GM19438 (cell line): ENCODE measurements at regions not wholly inside any gene's neighbourhood (a gene's known extent, or its start where the extent isn't known, plus 50 kb on each side); places are given as distances from the start of the nearest gene placed in this dataset.

ENCODE experiments used
- ATAC-seq: cut with Tn5 transposase; IDR thresholded peaks from one replicate; pipeline ENCODE4 v1.9.1; 2021; ENCODE audit warnings: low read depth; ENCODE audit not compliant: unreplicated experiment

- no peak for ATAC-seq
These were observed 995.3 kb downstream of the OTOL1 start for GRCh38 chr3:162491952-162492351.

- ATAC-seq = no peak
These were observed 996.0 kb downstream of the OTOL1 start for GRCh38 chr3:162492446-162493081.

GRCh38 chr3:162498626-162499025, 1002.0 kb downstream of the OTOL1 start:
- ATAC-seq = no peak

GRCh38 chr3:162507397-162507796, 1010.8 kb downstream of the OTOL1 start:
- no peak for ATAC-seq

- no peak for ATAC-seq
These were observed 1015.9 kb downstream of the OTOL1 start for GRCh38 chr3:162512488-162512887.

GRCh38 chr3:162517110-162517509, 1020.5 kb downstream of the OTOL1 start:
- ATAC-seq = no peak

GRCh38 chr3:162521669-162522068, 1025.1 kb downstream of the OTOL1 start:
- ATAC-seq = no peak

GRCh38 chr3:162525066-162525742, 1028.6 kb downstream of the OTOL1 start:
- no peak for ATAC-seq

GRCh38 chr3:162525771-162526170, 1029.2 kb downstream of the OTOL1 start:
- ATAC-seq = no peak

GRCh38 chr3:162534431-162534830, 1037.8 kb downstream of the OTOL1 start:
- ATAC-seq = no peak

- ATAC-seq = no peak
These were observed 1041.9 kb downstream of the OTOL1 start for GRCh38 chr3:162538491-162538890.

GRCh38 chr3:162538906-162539305, 1042.3 kb downstream of the OTOL1 start:
- ATAC-seq = no peak

GRCh38 chr3:162540421-162540820, 1043.8 kb downstream of the OTOL1 start:
- no peak for ATAC-seq

GRCh38 chr3:162541923-162542322, 1045.3 kb downstream of the OTOL1 start:
- ATAC-seq = no peak

GRCh38 chr3:162544246-162544645, 1047.6 kb downstream of the OTOL1 start:
- no peak for ATAC-seq

- ATAC-seq = no peak
These were observed 1050.3 kb downstream of the OTOL1 start for GRCh38 chr3:162546910-162547309.

GRCh38 chr3:162547321-162547720, 1050.7 kb downstream of the OTOL1 start:
- no peak for ATAC-seq

- ATAC-seq = no peak
These were observed 1059.2 kb downstream of the OTOL1 start for GRCh38 chr3:162555761-162556160.

GRCh38 chr3:162558016-162558415, 1061.4 kb downstream of the OTOL1 start:
- ATAC-seq = no peak

GRCh38 chr3:162568706-162569105, 1072.1 kb downstream of the OTOL1 start:
- ATAC-seq = no peak

GRCh38 chr3:162569314-162569713, 1072.7 kb downstream of the OTOL1 start:
- no peak for ATAC-seq

- ATAC-seq = no peak
These were observed 1088.4 kb downstream of the OTOL1 start for GRCh38 chr3:162584986-162585385.
